HAP-1 (cell line): ENCODE measurements at regions not wholly inside any gene's neighbourhood (a gene's known extent, or its start where the extent isn't known, plus 50 kb on each side); places are given as distances from the start of the nearest gene placed in this dataset.
"Not testable (repeated sequence)": the region's sequence is repeated elsewhere in the genome, so short reads cannot be mapped to it uniquely, and the experiment has no call there.

Source experiments
- DNase-seq, 2 experiments: peaks; one replicate each; pipeline ENCODE4 v3.0.0-alpha.2; 2016 to 2020; ENCODE audit warnings: low spot score in 2 of 2
- H3K27me3 ChIP-seq: fragments of 250-450 bp; sonication (Bioruptor Pico); 2 replicates; pipeline ENCODE4 v1.5.1; 2020; ENCODE audit warnings: low read depth, mild to moderate bottlenecking, moderate library complexity
- H3K36me3 ChIP-seq: fragments of 250-450 bp; sonication (Bioruptor Pico); replicated peaks from 2 replicates; pipeline ENCODE4 v1.5.1; 2020; ENCODE audit warnings: mild to moderate bottlenecking
- H3K4me1 ChIP-seq: fragments of 250-450 bp; sonication (Bioruptor Pico); 2 replicates; pipeline ENCODE4 v1.5.1; 2020; ENCODE audit warnings: mild to moderate bottlenecking
- H3K4me3 ChIP-seq: fragments of 250-450 bp; sonication (Bioruptor Pico); 2 replicates; pipeline ENCODE4 v1.5.1; 2020; ENCODE audit warnings: mild to moderate bottlenecking, moderate library complexity
- H3K9me3 ChIP-seq: fragments of 250-450 bp; sonication (Bioruptor Pico); 2 replicates; pipeline ENCODE4 v1.5.1; 2020; ENCODE audit warnings: mild to moderate bottlenecking, moderate library complexity
- in situ Hi-C: fragments of 300-500 bp; cut with MboI; formaldehyde crosslinking; loops from 3 replicates; pipeline ENCODE4 v1.14.3; 2020; ENCODE audit warnings: low sequenced_read_pairs, inconsistent platforms, mixed read lengths

DNA sequence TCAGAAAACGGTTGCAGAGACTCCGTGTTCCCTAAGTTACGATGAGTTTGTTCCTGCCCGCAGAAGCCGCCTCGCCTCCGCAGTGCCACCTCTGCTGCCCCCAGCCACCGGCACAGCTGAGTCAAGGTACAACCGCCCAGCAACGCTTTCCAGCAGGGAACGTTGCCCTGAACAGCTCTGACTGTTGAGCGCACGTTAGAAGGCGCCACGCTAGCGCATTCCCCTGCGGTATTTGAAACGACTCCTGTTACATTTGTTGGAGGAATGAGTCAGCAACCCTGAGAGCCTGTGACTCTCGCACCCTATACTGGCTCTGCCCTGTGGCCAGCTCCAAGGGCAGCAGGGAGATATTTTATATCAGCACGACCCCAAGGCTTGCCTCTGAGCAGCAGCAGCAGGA is 302.8 kb downstream of the TEX29 start:
- no peaks in the 10 kb centered on the region for H3K36me3 ChIP-seq
- H3K4me3 ChIP-seq: no peak overlapping the region
- DNase-seq: no peak
- H3K4me1 ChIP-seq: no peaks in the 10 kb centered on the region
- in situ Hi-C loops: no loop called here
- H3K27me3 ChIP-seq: no peaks in the 10 kb centered on the region
- H3K9me3 ChIP-seq: no peaks in the 10 kb centered on the region

DNA sequence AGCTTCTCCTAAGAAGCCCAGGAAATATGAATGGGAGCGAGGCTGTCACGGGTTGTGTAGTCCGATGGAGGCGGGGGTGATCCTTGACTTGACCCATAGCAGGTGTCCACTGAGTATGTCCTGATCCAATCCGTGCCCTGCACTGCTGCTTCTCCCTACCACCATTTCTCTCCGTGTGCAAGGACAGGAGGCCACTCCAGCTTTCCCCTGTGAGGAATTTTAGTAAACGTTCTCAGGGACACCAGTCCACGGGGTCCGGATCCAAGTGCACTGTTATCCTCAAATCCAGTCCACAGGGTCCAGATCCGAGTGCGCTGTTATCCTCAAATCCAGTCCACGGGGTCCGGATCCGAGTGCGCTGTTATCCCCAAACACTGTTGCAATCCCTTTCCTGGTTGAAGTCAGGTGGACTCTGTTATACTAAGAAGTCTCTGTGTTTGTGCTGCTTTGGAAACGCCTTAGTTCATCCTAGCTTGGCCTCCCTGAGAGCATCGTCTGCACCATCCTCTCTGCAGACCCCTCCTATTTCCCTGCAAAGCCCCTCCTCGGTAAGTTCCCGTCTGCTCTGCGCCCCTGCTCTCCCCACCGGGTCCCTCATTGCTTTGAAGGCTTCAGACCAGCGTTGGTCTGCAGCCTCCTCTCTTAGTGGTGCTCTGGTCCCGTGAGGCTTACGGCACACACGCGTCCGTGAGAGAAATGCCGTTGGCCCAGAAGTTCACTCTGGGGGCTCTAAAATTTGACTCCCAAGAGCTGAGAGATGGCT is 303.5 kb downstream of the TEX29 start:
- in situ Hi-C loops: no loop called here
- no peaks in the 10 kb centered on the region for H3K9me3 ChIP-seq
- H3K36me3 ChIP-seq: no peaks in the 10 kb centered on the region
- no peaks in the 10 kb centered on the region for H3K4me1 ChIP-seq
- DNase-seq: no peak
- no peaks in the 10 kb centered on the region for H3K27me3 ChIP-seq
- H3K4me3 ChIP-seq: no peak overlapping the region

DNA sequence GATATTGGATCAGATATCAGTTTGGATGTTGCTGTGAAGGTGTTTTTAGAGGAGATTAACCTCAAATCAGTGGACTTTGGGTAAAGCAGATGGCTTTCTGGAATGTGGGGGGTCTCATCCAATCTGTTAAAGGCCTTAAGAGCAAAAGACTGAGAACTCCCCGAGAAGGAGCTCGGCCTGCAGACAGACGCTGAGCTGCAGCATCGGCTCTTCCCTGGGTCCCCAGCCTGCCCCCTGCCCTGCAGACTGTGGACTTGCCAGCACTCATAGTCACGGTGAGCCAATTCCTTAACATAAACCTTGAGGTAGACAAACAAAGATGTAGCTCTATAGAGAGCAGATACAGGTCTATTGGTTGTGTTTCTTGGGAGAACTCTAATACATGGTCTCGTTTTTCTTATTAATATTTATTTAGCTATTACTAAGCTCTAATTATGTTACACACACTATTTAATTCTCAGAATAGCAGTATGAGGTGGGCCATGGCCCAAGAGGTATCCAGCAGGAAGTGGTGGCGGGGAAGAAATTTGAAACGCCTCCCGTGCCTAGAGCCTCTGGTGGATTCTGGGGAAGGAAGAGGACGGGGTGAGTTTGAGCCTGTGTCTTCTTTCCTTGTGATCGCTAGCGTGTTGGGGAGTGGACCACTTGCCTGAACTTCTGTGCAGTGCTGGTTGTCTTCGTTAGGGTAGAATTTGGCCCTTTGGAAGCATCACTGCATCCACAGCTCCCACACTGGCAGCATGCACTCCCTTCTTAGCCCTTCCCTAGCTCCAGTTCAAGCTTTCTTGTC is 305.3 kb downstream of the TEX29 start:
- no peak for DNase-seq
- Histone ChIP-seq H3K4me1 (no peaks in the 10 kb centered on the region), H3K36me3 (no peaks in the 10 kb centered on the region), H3K27me3 (no peaks in the 10 kb centered on the region), H3K4me3 (no peak overlapping the region), H3K9me3 (no peaks in the 10 kb centered on the region)
- in situ Hi-C loops: no loop called here

DNA sequence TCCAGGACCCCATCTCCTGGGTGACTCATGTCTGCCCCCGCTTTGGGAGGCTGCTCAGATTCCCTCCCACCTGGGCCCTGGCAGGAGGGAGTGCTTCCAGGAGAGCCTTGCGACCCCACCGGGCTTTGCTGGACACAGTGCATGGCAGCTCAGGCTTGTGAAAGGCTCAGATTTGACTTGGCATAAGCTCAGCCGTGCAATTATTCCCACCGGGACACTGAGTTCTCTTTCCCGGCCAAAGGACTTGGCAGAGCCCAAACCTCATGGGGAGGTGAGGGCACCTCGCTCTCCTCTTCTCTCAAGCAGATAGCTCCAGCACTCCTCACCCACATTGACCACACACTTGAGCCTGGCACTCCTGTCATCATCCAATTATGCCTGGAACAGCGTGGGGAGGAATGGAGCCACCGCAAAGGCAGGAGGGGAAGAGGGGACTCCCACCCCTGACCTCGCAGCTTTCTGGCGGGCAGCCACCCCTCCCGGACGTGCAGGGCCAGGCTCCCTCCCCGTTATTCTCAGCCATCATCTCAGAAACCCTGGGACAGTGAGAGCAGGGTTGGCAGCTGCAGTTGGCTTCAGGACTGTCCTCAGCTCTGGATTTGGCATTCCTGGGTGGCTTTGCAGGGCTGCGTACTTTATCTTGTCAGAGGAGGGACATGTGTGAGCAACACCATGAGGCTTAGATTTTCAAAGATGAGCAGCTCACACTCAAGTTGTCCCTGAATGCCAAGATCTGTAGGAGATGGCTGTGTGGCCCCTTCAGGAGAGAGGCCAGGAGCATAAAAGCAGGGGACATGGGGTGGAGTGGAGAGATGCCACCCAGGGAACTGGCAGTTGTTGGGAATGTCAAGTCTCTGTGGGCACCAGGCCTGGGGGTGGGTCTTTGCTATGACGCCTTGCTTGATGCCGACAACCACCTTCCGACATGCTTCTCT is 306.2 kb downstream of the TEX29 start:
- Histone ChIP-seq H3K9me3 (no peaks in the 10 kb centered on the region), H3K4me1 (no peaks in the 10 kb centered on the region), H3K4me3 (no peak overlapping the region), H3K36me3 (no peaks in the 10 kb centered on the region), H3K27me3 (no peaks in the 10 kb centered on the region)
- DNase-seq: no peak
- in situ Hi-C loops: no loop called here

DNA sequence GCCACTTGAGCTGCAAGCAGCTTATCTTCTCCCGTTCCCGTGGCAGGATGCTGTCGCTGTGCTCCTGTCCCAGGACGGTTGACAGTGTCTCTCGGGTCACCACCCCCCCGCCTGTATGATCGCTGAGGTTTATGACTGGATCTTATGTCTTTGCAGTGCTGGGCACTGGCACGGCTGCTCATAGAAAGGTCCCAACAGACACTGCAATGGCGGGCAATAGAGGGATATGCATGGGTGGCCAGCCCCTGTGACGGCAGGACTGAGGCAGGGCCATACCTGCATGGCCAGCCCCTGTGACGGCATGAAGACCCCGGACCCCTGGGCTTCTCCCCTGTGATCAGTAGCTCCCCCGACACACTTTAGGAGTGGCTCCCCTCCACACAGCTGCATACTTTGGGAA is 307.2 kb downstream of the TEX29 start:
- in situ Hi-C loops: no loop called here
- no peak for DNase-seq
- Histone ChIP-seq H3K9me3 (no peaks in the 10 kb centered on the region), H3K27me3 (no peaks in the 10 kb centered on the region), H3K36me3 (no peaks in the 10 kb centered on the region), H3K4me1 (no peaks in the 10 kb centered on the region), H3K4me3 (no peak overlapping the region)

DNA sequence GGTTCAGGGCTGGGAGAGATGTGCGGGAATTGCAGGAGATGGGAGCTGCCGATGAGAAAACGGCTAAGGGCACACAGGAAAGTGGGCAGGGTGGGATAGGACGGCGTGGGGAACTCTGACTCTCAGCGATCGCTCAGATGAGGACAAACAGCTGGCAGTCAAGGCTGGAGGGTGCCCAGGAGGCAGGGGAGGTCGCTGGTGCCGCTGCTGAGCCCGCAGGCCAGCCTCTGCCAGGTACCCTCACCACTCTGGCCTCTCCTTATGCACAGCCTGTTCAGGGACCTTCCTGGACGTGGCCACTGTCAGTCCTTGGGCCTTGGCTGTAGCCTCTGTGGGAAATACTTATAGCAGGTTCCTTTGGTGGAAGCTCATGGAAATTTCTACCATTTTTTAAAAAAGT is 308.6 kb downstream of the TEX29 start:
- no peaks in the 10 kb centered on the region for H3K9me3 ChIP-seq
- no peak for DNase-seq
- H3K4me3 ChIP-seq: no peak overlapping the region
- H3K36me3 ChIP-seq: no peaks in the 10 kb centered on the region
- no peaks in the 10 kb centered on the region for H3K4me1 ChIP-seq
- H3K27me3 ChIP-seq: no peaks in the 10 kb centered on the region
- in situ Hi-C loops: no loop called here

DNA sequence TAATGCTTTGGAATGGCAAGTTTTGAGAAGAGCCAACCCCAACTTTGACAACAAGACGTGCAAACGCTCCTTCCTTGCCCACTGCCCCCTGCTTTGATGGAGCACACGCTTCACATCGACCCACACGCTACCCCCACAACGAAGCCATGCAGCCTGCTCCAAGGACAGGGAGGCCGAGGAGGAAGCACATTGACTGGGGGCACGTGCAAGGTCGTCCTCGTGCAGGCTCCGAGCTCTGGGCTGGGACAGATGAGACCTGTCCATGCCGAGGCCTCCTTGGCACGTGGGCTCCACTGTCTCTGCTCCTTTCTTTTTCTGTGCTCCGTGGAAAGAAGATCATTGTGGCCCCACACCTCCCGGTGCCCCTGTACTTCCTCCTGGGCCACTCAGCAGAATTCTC is 309.0 kb downstream of the TEX29 start:
- H3K4me3 ChIP-seq: no peak overlapping the region
- no peak for DNase-seq
- no peaks in the 10 kb centered on the region for H3K9me3 ChIP-seq
- no peaks in the 10 kb centered on the region for H3K27me3 ChIP-seq
- no peaks in the 10 kb centered on the region for H3K4me1 ChIP-seq
- in situ Hi-C loops: no loop called here
- no peaks in the 10 kb centered on the region for H3K36me3 ChIP-seq

DNA sequence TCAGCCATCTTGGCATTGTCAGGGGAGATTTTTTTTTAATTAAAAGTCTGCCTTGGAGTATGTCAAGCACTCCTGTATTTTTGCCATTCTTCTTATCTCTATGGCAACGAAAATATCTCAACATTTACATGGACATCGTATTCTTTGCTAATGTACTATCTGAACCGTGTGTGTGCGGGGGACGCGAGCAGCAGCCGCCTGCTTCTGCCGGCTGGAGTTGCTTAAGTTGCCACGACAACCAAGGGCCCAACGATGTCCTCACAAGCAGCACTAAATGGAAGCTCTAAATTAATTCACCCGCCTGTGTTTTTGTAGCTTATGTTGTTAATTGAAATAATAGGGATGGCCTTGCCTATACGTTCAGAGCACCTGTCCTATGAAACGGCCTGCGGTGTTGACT is 309.5 kb downstream of the TEX29 start:
- in situ Hi-C loops: no loop called here
- Histone ChIP-seq H3K9me3 (no peaks in the 10 kb centered on the region), H3K36me3 (no peaks in the 10 kb centered on the region), H3K4me1 (no peaks in the 10 kb centered on the region), H3K4me3 (no peak overlapping the region), H3K27me3 (no peaks in the 10 kb centered on the region)
- no peak for DNase-seq

DNA sequence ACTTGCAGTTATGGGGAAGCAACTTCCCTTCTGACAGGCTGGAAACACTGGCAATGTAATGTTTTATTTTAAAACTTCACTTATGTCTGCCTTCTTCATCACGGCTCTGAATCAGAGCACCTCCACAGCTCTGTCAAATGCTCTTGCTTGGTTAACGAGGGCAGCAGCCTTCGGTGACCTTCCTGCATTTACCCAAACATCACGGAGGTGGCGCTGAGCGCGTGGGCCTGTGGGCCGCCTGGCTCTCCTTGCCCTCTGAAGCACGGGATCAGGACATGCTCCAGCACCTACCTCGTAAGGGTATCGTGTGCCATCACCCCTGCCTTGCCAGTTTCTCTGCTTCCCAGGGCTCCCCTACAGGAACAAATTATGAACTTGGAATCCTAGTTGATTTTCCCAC is 310.0 kb downstream of the TEX29 start:
- H3K4me3 ChIP-seq: no peak overlapping the region
- in situ Hi-C loops: no loop called here
- no peaks in the 10 kb centered on the region for H3K4me1 ChIP-seq
- H3K27me3 ChIP-seq: no peaks in the 10 kb centered on the region
- H3K36me3 ChIP-seq: no peaks in the 10 kb centered on the region
- H3K9me3 ChIP-seq: no peaks in the 10 kb centered on the region
- no peak for DNase-seq

DNA sequence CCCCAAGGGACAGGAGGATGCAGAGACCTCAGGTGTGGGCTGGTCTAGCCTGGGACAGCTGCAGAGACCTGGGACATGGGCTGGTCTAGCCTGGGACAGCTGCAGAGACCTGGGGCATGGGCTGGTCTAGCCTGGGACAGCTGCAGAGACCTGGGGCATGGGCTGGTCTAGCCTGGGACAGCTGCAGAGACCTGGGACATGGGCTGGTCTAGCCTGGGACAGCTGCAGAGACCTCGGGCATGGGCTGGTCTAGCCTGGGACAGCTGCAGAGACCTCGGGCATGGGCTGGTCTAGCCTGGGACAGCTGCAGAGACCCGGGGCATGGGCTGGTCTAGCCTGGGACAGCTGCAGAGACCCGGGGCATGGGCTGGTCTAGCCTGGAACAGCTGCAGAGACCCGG is 310.8 kb downstream of the TEX29 start:
- DNase-seq, H3K4me1 ChIP-seq, in situ Hi-C loops, H3K9me3 ChIP-seq, H3K27me3 ChIP-seq, H3K36me3 ChIP-seq, H3K4me3 ChIP-seq: not testable (repeated sequence)

DNA sequence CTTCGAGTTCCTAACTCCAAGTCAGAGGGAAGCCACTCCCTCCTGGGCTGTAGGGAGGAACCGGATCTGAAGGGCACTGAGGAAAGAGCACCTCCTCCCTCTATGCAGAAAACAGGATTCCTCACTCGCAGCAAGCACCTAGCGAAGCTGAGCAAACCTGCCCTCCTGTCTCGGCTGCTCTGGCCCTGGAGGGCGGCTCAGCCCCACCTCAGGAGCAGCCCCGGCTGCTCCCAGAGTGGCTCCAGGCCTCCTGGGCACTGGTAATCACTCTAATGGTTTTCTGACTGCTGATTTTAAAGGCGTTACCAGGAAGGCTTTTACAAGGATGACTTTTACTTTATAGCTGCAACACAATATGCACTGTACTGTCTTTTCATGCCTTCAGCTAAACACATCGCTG is 312.5 kb downstream of the TEX29 start:
- Histone ChIP-seq H3K36me3 (no peaks in the 10 kb centered on the region), H3K9me3 (no peaks in the 10 kb centered on the region), H3K4me1 (no peaks in the 10 kb centered on the region), H3K27me3 (no peaks in the 10 kb centered on the region), H3K4me3 (no peak overlapping the region)
- in situ Hi-C loops: no loop called here
- DNase-seq: no peak

DNA sequence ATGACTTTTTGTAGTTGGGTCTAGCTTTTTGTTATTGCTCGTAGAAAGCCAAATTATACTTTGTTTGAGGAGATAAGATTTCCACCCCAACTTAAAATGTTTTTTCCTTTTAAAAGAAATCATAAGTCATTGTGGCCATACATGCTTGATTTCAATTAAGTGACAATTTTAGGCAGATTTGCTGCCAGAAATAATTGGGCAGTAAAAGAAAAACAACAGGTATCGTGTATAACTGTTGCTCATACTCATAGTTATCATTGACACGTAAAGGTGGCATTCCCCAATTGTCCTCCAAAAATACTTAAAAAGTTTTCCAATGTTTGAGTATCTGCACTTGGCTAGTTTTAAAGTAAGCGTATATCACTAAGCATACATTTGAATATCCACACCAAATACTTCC is 313.0 kb downstream of the TEX29 start:
- no peak overlapping the region for H3K4me3 ChIP-seq
- in situ Hi-C loops: no loop called here
- H3K9me3 ChIP-seq: no peaks in the 10 kb centered on the region
- no peaks in the 10 kb centered on the region for H3K4me1 ChIP-seq
- H3K36me3 ChIP-seq: no peaks in the 10 kb centered on the region
- no peaks in the 10 kb centered on the region for H3K27me3 ChIP-seq
- no peak for DNase-seq

DNA sequence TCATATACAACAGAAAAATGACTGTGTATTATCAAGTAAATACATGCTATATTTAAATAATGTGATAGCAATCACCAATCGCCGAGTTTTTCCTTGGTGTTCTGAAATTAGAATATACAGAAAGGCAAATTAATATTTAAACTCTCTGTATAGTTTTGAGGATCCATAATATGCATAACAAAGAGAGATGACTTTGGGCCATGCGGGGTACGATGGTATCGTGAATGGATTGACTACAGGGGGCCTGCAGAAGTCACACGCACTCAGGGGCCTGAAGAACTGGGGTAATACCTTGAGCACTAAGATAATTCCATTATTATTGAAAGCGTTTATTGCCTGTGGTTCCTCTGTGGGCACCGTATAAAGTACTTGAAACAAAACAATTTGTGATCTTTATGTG is 314.0 kb downstream of the TEX29 start:
- in situ Hi-C loops: no loop called here
- no peak overlapping the region for H3K4me3 ChIP-seq

DNA sequence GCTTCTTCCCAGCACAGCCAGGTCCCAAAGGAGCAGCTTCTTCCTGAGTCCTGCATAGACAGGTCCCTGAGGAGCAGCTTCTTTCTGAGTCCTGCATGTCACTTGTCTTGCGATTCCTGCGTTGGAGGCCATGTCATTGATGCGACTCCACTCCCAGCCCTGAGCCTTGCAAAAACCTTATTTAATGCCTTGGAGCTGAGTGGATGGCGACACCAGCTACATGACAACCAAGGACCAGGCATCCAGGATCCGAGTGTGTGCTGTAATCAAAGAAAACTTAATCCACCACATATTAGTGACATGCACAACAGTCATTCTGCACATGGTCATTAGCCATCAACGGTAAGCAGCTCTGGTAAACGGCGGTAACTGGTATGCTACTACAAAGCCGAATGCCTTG is 315.8 kb downstream of the TEX29 start:
- H3K4me3 ChIP-seq: no peak overlapping the region
- no peaks in the 10 kb centered on the region for H3K9me3 ChIP-seq
- in situ Hi-C loops: no loop called here
- H3K4me1 ChIP-seq: no peaks in the 10 kb centered on the region
- DNase-seq: no peak
- no peaks in the 10 kb centered on the region for H3K27me3 ChIP-seq
- H3K36me3 ChIP-seq: no peaks in the 10 kb centered on the region

More for the DNA sequence above, 314.0 kb downstream of the TEX29 start:
- peak in 1 of 2 experiments; percentile 6 for DNase-seq
- Histone ChIP-seq H3K27me3 (no peaks in the 10 kb centered on the region), H3K4me1 (no peaks in the 10 kb centered on the region), H3K36me3 (no peaks in the 10 kb centered on the region), H3K9me3 (no peaks in the 10 kb centered on the region)
